GM10266 (cell line): ENCODE measurements at regions not wholly inside any gene's neighbourhood (a gene's known extent, or its start where the extent isn't known, plus 50 kb on each side); places are given as distances from the start of the nearest gene placed in this dataset.

ENCODE experiments used
- DNase-seq: peaks from one replicate; pipeline ENCODE4 v3.0.0; 2012; ENCODE audit errors: extremely low spot score
- TF ChIP-seq, protein P1 (sequence below): IDR thresholded peaks from 2 replicates; pipeline ENCODE4 v1.5.1; 2012; ENCODE audit warnings: mild to moderate bottlenecking, low read depth; ENCODE audit not compliant: control insufficient read depth, insufficient read depth; ENCODE audit errors: missing control alignments

DNA sequence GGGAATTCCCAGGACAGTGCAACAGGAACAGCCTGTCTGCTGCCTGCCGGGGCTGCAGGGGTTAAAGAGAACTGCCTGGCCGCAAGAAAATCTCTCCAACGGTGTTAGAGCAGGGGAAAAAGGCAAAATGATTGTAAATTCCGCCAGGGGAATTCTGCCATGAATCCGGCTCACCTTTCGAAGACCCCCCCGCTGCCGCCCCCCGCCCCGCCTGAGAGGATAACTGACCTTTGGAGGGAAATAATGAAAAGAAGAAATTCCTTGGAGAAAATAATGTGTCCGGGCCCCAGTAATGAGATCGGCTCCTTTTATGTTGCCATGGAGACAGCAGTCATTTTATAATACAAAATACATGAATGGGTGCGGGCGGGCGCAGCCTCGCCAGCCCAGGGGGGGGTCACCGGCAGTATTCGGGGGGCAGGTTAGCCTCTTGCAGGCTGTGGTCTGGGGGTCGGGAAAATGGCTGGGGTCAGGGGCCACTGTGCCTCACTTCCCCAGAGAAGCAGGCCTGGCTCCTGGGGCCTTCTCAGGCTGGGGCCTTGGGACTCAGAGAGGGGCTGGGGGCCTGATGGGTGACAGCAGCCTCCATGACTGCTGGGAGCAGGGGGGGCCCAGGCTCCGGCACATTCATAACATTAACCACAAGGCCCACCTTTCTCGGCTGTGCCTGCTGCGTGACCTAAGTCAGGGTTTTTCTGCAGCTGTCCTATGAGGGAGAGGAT is 228.1 kb downstream of the MN1 start:
- DNase-seq, result no peak
- TF ChIP-seq, protein P1, sequence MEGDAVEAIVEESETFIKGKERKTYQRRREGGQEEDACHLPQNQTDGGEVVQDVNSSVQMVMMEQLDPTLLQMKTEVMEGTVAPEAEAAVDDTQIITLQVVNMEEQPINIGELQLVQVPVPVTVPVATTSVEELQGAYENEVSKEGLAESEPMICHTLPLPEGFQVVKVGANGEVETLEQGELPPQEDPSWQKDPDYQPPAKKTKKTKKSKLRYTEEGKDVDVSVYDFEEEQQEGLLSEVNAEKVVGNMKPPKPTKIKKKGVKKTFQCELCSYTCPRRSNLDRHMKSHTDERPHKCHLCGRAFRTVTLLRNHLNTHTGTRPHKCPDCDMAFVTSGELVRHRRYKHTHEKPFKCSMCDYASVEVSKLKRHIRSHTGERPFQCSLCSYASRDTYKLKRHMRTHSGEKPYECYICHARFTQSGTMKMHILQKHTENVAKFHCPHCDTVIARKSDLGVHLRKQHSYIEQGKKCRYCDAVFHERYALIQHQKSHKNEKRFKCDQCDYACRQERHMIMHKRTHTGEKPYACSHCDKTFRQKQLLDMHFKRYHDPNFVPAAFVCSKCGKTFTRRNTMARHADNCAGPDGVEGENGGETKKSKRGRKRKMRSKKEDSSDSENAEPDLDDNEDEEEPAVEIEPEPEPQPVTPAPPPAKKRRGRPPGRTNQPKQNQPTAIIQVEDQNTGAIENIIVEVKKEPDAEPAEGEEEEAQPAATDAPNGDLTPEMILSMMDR, result no peak

DNA sequence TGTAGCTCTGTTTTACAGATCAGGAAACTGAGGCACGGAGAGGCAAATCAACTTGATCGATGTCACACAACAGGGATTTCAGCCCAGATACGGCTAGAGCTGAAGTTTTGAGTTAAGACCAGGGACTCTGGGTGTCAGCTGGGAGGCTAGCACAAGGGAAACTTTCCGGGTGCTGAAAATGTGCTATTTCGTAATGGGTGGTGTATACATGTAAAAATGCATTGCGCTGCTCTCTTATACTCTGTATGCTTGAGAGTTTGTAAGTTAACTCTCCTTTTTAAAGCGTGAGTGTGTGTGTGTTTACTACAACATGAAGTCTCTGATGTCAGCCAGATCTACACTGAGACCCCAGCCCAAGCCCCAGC is 227.6 kb downstream of the MN1 start:
- TF ChIP-seq, protein P1, result no peak
- no peak for DNase-seq

DNA sequence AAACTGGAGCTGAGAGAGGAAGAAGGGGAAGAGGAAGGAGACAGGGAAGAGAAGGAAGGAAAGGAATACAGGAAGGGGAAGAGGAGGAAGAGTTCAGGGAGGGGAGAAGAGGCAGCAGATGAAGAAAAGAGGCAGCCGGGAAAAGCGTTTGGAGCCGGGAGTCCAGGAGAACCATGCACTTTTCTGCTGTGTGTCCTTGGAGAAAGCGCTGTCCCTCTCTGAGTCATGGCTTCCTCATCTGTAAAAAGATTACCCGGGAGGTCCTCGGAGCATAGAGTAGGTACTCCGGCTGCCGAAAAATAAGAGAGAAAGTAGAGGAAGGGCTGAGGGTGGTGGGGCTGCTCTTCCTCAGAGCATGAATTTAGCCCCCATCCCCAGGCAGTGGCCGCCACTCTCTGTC is 226.9 kb downstream of the MN1 start:
- TF ChIP-seq, protein P1, result no peak
- DNase-seq, result no peak

GRCh38 chr22:27575348-27575747 is 226.2 kb downstream of the MN1 start:
- no peak for DNase-seq
- TF ChIP-seq, protein P1, result no peak

GRCh38 chr22:27576413-27576812 is 225.1 kb downstream of the MN1 start:
- TF ChIP-seq, protein P1, result no peak
- no peak for DNase-seq

GRCh38 chr22:27576815-27577573 is 224.6 kb downstream of the MN1 start:
- no peak for DNase-seq

DNA sequence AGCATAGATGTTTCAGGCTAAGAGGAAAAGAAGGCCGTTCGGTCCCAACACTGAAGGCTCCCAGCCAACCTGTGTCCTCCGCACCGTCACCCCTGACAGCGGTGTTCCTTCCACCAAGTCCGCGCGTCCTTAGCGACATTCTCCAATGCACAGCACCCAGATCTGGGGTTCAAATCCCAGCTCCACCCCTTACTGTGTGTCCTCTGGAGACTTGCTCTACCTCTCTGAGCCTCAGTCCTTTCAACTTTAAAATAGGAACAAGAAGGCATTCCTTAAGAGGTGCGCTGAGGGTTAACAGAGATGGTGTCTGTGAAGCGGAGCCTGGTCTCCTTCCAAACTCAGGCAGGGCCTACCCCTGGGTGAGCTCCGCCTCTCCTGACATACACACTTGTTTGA is 224.0 kb downstream of the MN1 start:
- TF ChIP-seq, protein P1, result no peak
- DNase-seq, result no peak

More at GRCh38 chr22:27576815-27577573, 224.6 kb downstream of the MN1 start:
- TF ChIP-seq, protein P1, result no peak
